ENCODE measurements at regions not wholly inside any gene's neighbourhood (a gene's known extent, or its start where the extent isn't known, plus 50 kb on each side); places are given as distances from the start of the nearest gene placed in this dataset.

- no peaks in the 10 kb centered on the region for H3K9me3 ChIP-seq (replicated peaks; ENCODE audit: control insufficient read depth, low read depth, low read length)
- H3K27me3 ChIP-seq (ENCODE audit: control insufficient read depth, insufficient read depth, low read length), result no peaks in the 10 kb centered on the region
- no peak for DNase-seq
- H3K4me1 ChIP-seq (ENCODE audit: control insufficient read depth, insufficient read depth, low read length), result no peaks in the 10 kb centered on the region
- no peaks in the 10 kb centered on the region for H3K36me3 ChIP-seq (ENCODE audit: control insufficient read depth, insufficient read depth, low read length)
- H3K4me3 ChIP-seq (ENCODE audit: low read length), result no peak overlapping the region
- no peak overlapping the region for H3K27ac ChIP-seq (ENCODE audit: low read length)
- WGBS (ENCODE audit: insufficient coverage), result no CpG with 5 or more reads among the region's 5 CpGs
These were observed 366.0 kb upstream of the FGF13 start for GRCh38 chrX:139077281-139078250.

GRCh38 chrX:139063364-139063763 lies 351.8 kb upstream of the FGF13 start:
- Histone ChIP-seq H3K4me3 (ENCODE audit: low read length) (no peak overlapping the region), H3K27me3 (ENCODE audit: control insufficient read depth, insufficient read depth, low read length) (no peaks in the 10 kb centered on the region), H3K4me1 (ENCODE audit: control insufficient read depth, insufficient read depth, low read length) (no peaks in the 10 kb centered on the region), H3K27ac (ENCODE audit: low read length) (no peak overlapping the region), H3K9me3 (replicated peaks; ENCODE audit: control insufficient read depth, low read depth, low read length) (no peaks in the 10 kb centered on the region), H3K36me3 (ENCODE audit: control insufficient read depth, insufficient read depth, low read length) (no peaks in the 10 kb centered on the region)
- WGBS (ENCODE audit: insufficient coverage), result no CpG with 5 or more reads among the region's 2 CpGs
- no peak for DNase-seq

GRCh38 chrX:139058831-139059495 lies 347.4 kb upstream of the FGF13 start:
- no peak for DNase-seq
- WGBS (ENCODE audit: insufficient coverage), result 57% methylated on average over 1 of the region's 4 CpGs
- Histone ChIP-seq H3K4me3 (ENCODE audit: low read length) (no peak overlapping the region), H3K27ac (ENCODE audit: low read length) (no peak overlapping the region), H3K36me3 (ENCODE audit: control insufficient read depth, insufficient read depth, low read length) (no peaks in the 10 kb centered on the region), H3K27me3 (ENCODE audit: control insufficient read depth, insufficient read depth, low read length) (no peaks in the 10 kb centered on the region), H3K4me1 (ENCODE audit: control insufficient read depth, insufficient read depth, low read length) (no peaks in the 10 kb centered on the region), H3K9me3 (replicated peaks; ENCODE audit: control insufficient read depth, low read depth, low read length) (no peaks in the 10 kb centered on the region)

- H3K27me3 ChIP-seq (ENCODE audit: control insufficient read depth, insufficient read depth, low read length), result no peaks in the 10 kb centered on the region
- no peak overlapping the region for H3K4me3 ChIP-seq (ENCODE audit: low read length)
- H3K27ac ChIP-seq (ENCODE audit: low read length), result no peak overlapping the region
- 28% methylated on average over 2 of the region's 3 CpGs for whole genome bisulfite sequencing (ENCODE audit: insufficient coverage)
- DNase-seq, result no peak
- no peaks in the 10 kb centered on the region for H3K9me3 ChIP-seq (replicated peaks; ENCODE audit: control insufficient read depth, low read depth, low read length)
- H3K4me1 ChIP-seq (ENCODE audit: control insufficient read depth, insufficient read depth, low read length), result no peaks in the 10 kb centered on the region
- H3K36me3 ChIP-seq (ENCODE audit: control insufficient read depth, insufficient read depth, low read length), result no peaks in the 10 kb centered on the region
These were observed 340.9 kb upstream of the FGF13 start for GRCh38 chrX:139052461-139052860.

GRCh38 chrX:139049465-139049864 lies 337.9 kb upstream of the FGF13 start:
- Histone ChIP-seq H3K4me1 (ENCODE audit: control insufficient read depth, insufficient read depth, low read length) (no peaks in the 10 kb centered on the region), H3K4me3 (ENCODE audit: low read length) (no peak overlapping the region), H3K36me3 (ENCODE audit: control insufficient read depth, insufficient read depth, low read length) (no peaks in the 10 kb centered on the region), H3K27me3 (ENCODE audit: control insufficient read depth, insufficient read depth, low read length) (peaks cover 3% of the 10 kb centered on the region), H3K9me3 (replicated peaks; ENCODE audit: control insufficient read depth, low read depth, low read length) (peaks cover 2% of the 10 kb centered on the region), H3K27ac (ENCODE audit: low read length) (no peak overlapping the region)
- no CpG with 5 or more reads among the region's 1 CpG for WGBS (ENCODE audit: insufficient coverage)
- no peak for DNase-seq

GRCh38 chrX:139044680-139045079 lies 333.2 kb upstream of the FGF13 start:
- Histone ChIP-seq H3K9me3 (replicated peaks; ENCODE audit: control insufficient read depth, low read depth, low read length) (peaks cover 5% of the 10 kb centered on the region), H3K36me3 (ENCODE audit: control insufficient read depth, insufficient read depth, low read length) (no peaks in the 10 kb centered on the region), H3K4me1 (ENCODE audit: control insufficient read depth, insufficient read depth, low read length) (no peaks in the 10 kb centered on the region), H3K4me3 (ENCODE audit: low read length) (no peak overlapping the region), H3K27ac (ENCODE audit: low read length) (no peak overlapping the region), H3K27me3 (ENCODE audit: control insufficient read depth, insufficient read depth, low read length) (peaks cover 3% of the 10 kb centered on the region)
- WGBS (ENCODE audit: insufficient coverage), result 82% methylated on average over 2 of the region's 6 CpGs
- no peak for DNase-seq

GRCh38 chrX:139039041-139039440 lies 327.5 kb upstream of the FGF13 start:
- Histone ChIP-seq H3K27ac (ENCODE audit: low read length) (no peak overlapping the region), H3K36me3 (ENCODE audit: control insufficient read depth, insufficient read depth, low read length) (no peaks in the 10 kb centered on the region), H3K9me3 (replicated peaks; ENCODE audit: control insufficient read depth, low read depth, low read length) (no peaks in the 10 kb centered on the region), H3K4me1 (ENCODE audit: control insufficient read depth, insufficient read depth, low read length) (no peaks in the 10 kb centered on the region), H3K27me3 (ENCODE audit: control insufficient read depth, insufficient read depth, low read length) (no peaks in the 10 kb centered on the region), H3K4me3 (ENCODE audit: low read length) (no peak overlapping the region)
- DNase-seq, result no peak

GRCh38 chrX:139026811-139027210 lies 315.3 kb upstream of the FGF13 start:
- no peaks in the 10 kb centered on the region for H3K36me3 ChIP-seq (ENCODE audit: control insufficient read depth, insufficient read depth, low read length)
- H3K27me3 ChIP-seq (ENCODE audit: control insufficient read depth, insufficient read depth, low read length), result no peaks in the 10 kb centered on the region
- no CpG with 5 or more reads among the region's 1 CpG for WGBS (ENCODE audit: insufficient coverage)
- H3K4me1 ChIP-seq (ENCODE audit: control insufficient read depth, insufficient read depth, low read length), result no peaks in the 10 kb centered on the region
- no peak for DNase-seq
- H3K4me3 ChIP-seq (ENCODE audit: low read length), result no peak overlapping the region
- H3K27ac ChIP-seq (ENCODE audit: low read length), result no peak overlapping the region
- no peaks in the 10 kb centered on the region for H3K9me3 ChIP-seq (replicated peaks; ENCODE audit: control insufficient read depth, low read depth, low read length)

GRCh38 chrX:139026406-139026805 lies 314.9 kb upstream of the FGF13 start:
- no peak for DNase-seq
- H3K4me3 ChIP-seq (ENCODE audit: low read length), result no peak overlapping the region
- no peaks in the 10 kb centered on the region for H3K9me3 ChIP-seq (replicated peaks; ENCODE audit: control insufficient read depth, low read depth, low read length)
- H3K4me1 ChIP-seq (ENCODE audit: control insufficient read depth, insufficient read depth, low read length), result no peaks in the 10 kb centered on the region
- H3K27ac ChIP-seq (ENCODE audit: low read length), result no peak overlapping the region
- no peaks in the 10 kb centered on the region for H3K27me3 ChIP-seq (ENCODE audit: control insufficient read depth, insufficient read depth, low read length)
- no peaks in the 10 kb centered on the region for H3K36me3 ChIP-seq (ENCODE audit: control insufficient read depth, insufficient read depth, low read length)
- WGBS (ENCODE audit: insufficient coverage), result 67% methylated on average over 1 of the region's 2 CpGs

- Histone ChIP-seq H3K36me3 (ENCODE audit: control insufficient read depth, insufficient read depth, low read length) (no peaks in the 10 kb centered on the region), H3K9me3 (replicated peaks; ENCODE audit: control insufficient read depth, low read depth, low read length) (no peaks in the 10 kb centered on the region), H3K4me1 (ENCODE audit: control insufficient read depth, insufficient read depth, low read length) (no peaks in the 10 kb centered on the region), H3K27ac (ENCODE audit: low read length) (no peak overlapping the region), H3K27me3 (ENCODE audit: control insufficient read depth, insufficient read depth, low read length) (no peaks in the 10 kb centered on the region), H3K4me3 (ENCODE audit: low read length) (no peak overlapping the region)
- DNase-seq, result no peak
These were observed 314.3 kb upstream of the FGF13 start for GRCh38 chrX:139025816-139026215.

All from muscle of leg (tissue), 3 donors.